Fibroblast of mammary gland (primary cell): ENCODE measurements at regions not wholly inside any gene's neighbourhood (a gene's known extent, or its start where the extent isn't known, plus 50 kb on each side); places are given as distances from the start of the nearest gene placed in this dataset.

Source experiments
- DNase-seq: peaks from one replicate; pipeline ENCODE4 v3.0.0-alpha.2; 2010; ENCODE audit warnings: low read depth
- H3K4me3 ChIP-seq: 2 replicates; pipeline ENCODE4 v1.5.1; 2011; ENCODE audit warnings: low read depth, mild to moderate bottlenecking, low read length, moderate library complexity; ENCODE audit not compliant: control insufficient read depth
- CTCF ChIP-seq: conservative IDR thresholded peaks from 2 replicates; pipeline ENCODE4 v1.5.1; 2011; ENCODE audit warnings: low read depth, low read length, inconsistent platforms; ENCODE audit not compliant: control insufficient read depth, insufficient read depth

- DNase-seq, result no peak
- H3K4me3 ChIP-seq, result no peak overlapping the region
- TF ChIP-seq CTCF, result no peak
These were observed 482.7 kb upstream of the ZEB2 start for GRCh38 chr2:145002624-145003023.

GRCh38 chr2:145000376-145000775 lies 480.5 kb upstream of the ZEB2 start:
- DNase-seq, result no peak
- TF ChIP-seq CTCF, result no peak
- no peak overlapping the region for H3K4me3 ChIP-seq

GRCh38 chr2:144999936-145000335 lies 480.0 kb upstream of the ZEB2 start:
- no peak for DNase-seq
- TF ChIP-seq CTCF, result no peak
- no peak overlapping the region for H3K4me3 ChIP-seq

GRCh38 chr2:144999071-144999875 lies 479.4 kb upstream of the ZEB2 start:
- TF ChIP-seq CTCF, result no peak
- peak; percentile 68 for DNase-seq
- no peak overlapping the region for H3K4me3 ChIP-seq

- no peak for TF ChIP-seq CTCF
- peak; percentile 60 for DNase-seq
- H3K4me3 ChIP-seq, result no peak overlapping the region
These were observed 478.5 kb upstream of the ZEB2 start for GRCh38 chr2:144998435-144998834.

GRCh38 chr2:144996225-144996795 lies 476.4 kb upstream of the ZEB2 start:
- H3K4me3 ChIP-seq, result no peak overlapping the region
- no peak for TF ChIP-seq CTCF
- peak; percentile 54 for DNase-seq
